RWPE1 (cell line): ENCODE measurements at regions not wholly inside any gene's neighbourhood (a gene's known extent, or its start where the extent isn't known, plus 50 kb on each side); places are given as distances from the start of the nearest gene placed in this dataset.

Experiments used
- CTCF ChIA-PET: fragments of 350-600 bp; sonication (Branson Sonifier 250); formaldehyde crosslinking; extraction: SDS; loops from one replicate; lab custom pipeline; 2021; lab: Yijun Ruan, JAX
- POLR2A ChIA-PET: fragments of 400-600 bp; formaldehyde crosslinking; extraction: SDS; loops from one replicate; lab custom pipeline; 2020; ENCODE audit warnings: antibody characterized with exemption; ENCODE audit not compliant: low non-redundant PET; lab: Yijun Ruan, JAX
- DNase-seq: peaks from one replicate; pipeline ENCODE4 v3.0.0; 2012; ENCODE audit warnings: low spot score
- H3K27ac ChIP-seq: fragments of 450-650 bp; 2 replicates; pipeline ENCODE4 v1.5.1; 2017
- TF ChIP-seq, protein P1 (sequence below): fragments of 450-650 bp; conservative IDR thresholded peaks from 2 replicates; pipeline ENCODE4 v1.5.1; 2017; ENCODE audit warnings: low read depth, mild to moderate bottlenecking

DNA sequence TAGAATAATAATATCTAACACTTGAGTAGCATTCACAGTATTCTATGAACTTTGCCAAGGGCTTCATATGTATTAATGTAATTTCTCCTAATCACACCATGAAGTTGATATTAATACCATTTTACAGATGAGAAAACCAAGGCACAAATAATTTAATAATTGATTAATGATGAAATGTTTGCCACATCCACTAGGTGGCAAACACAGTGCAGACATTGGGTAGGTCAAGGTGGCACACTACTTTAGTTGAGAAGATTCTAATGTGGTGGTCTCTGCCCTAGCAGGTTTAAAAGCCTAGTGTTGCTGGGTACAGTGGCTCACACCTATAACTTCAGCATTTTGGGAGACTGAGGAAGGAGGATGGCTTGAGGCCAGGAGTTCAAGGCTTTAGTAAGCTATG lies 412.4 kb downstream of the SUCLA2 start:
- H3K27ac ChIP-seq: no peak overlapping the region
- ChIA-PET POLR2A (no interaction called here), CTCF (interaction anchor here (0.7 kb wide), 1 partner anchor 313 kb away, joined by 4 read pairs; no protein-coding TSS in a partner anchor)
- no peak for DNase-seq
- TF ChIP-seq, protein P1, sequence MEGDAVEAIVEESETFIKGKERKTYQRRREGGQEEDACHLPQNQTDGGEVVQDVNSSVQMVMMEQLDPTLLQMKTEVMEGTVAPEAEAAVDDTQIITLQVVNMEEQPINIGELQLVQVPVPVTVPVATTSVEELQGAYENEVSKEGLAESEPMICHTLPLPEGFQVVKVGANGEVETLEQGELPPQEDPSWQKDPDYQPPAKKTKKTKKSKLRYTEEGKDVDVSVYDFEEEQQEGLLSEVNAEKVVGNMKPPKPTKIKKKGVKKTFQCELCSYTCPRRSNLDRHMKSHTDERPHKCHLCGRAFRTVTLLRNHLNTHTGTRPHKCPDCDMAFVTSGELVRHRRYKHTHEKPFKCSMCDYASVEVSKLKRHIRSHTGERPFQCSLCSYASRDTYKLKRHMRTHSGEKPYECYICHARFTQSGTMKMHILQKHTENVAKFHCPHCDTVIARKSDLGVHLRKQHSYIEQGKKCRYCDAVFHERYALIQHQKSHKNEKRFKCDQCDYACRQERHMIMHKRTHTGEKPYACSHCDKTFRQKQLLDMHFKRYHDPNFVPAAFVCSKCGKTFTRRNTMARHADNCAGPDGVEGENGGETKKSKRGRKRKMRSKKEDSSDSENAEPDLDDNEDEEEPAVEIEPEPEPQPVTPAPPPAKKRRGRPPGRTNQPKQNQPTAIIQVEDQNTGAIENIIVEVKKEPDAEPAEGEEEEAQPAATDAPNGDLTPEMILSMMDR: no peak

DNA sequence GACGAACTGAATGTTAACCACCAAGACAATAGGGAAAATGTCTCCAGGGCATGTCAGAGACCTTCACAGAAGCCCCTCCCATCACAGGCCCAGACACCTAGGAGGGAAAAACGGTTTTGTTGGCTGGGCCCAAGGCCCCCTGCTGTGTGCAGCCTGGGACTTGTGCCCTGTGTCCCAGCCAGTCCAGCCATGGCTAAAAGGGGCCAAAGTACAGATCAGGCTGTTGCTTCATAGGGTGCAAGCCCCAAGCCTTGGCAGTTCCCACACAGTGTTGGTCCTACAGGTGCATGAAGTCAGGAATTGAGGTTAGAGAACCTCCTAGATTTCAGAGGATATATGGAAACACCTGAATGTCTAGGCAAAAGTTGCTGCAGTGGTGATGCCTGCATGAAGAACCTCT lies 428.7 kb downstream of the SUCLA2 start:
- no peak overlapping the region for H3K27ac ChIP-seq
- ChIA-PET POLR2A (no interaction called here), CTCF (interaction anchor here (0.6 kb wide), 1 partner anchor 598 kb away, joined by 5 read pairs; no protein-coding TSS in a partner anchor)
- no peak for DNase-seq
- TF ChIP-seq, protein P1: no peak

DNA sequence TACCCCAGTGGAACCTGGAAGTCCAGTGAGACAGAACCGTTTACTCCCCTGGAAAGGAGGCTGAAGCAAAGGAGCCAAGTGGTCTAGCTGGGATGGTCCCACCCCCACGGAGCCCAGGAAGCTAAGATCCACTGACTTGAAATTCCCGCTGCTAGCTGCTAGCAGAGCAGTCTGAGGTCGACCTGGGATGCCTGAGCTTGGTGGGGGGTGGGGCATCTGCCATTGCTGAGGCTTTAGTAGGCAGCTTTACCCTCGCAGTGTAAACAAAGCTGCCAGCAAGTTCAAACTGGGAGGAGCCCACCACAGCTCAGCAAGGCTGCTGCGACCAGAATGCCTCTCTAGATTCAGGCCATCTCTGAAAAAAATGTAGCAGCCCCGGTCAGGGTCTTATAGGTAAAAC lies 437.0 kb downstream of the SUCLA2 start:
- H3K27ac ChIP-seq: no peak overlapping the region
- DNase-seq: no peak
- TF ChIP-seq, protein P1: no peak
- ChIA-PET POLR2A (no interaction called here), CTCF (interaction anchor here (1.2 kb wide), 1 partner anchor 10 kb away, joined by 4 read pairs; no protein-coding TSS in a partner anchor)

DNA sequence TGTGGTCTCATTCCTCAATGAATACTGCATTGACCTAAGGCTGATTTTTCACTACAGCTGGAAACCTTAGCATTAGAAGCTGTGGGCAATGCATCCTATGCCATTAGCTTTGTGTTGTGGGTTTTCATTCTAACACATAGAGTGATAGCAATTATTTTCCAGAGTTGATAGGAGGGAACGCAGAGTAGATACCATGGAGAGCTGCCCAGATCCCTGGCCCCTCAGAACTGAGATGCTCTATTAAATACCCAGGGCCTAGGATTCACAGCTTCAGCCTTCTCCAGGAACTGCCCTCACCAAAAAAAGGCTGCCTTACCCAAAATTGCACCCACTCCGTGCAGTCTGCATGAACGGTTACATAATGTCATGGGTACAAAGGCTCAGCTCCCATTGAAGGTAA lies 444.4 kb downstream of the SUCLA2 start:
- TF ChIP-seq, protein P1: no peak
- no peak overlapping the region for H3K27ac ChIP-seq
- CTCF ChIA-PET: interaction anchor here (0.6 kb wide), 1 partner anchor 20 kb away, joined by 4 read pairs; no protein-coding TSS in a partner anchor
- no peak for DNase-seq
- POLR2A ChIA-PET: no interaction called here

DNA sequence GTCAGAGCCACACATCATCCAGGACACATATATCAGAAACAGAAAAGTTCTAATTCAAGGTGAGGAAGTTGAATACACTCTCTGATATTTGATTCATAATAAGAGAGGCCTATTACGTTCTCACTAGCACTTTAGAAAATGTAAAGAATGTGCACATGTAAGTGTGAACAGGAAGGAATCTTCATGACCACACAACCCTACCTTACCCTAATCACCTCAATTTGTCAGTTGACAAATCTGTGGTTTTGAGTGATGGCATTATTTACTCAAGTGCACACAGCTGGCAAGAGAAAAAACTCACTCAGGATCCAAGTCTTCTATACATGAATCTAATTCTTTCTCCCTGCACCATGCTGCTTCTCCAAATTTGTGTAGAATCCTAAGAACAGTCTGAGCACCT lies 445.8 kb downstream of the SUCLA2 start:
- POLR2A ChIA-PET: no interaction called here
- peak; percentile 12 for DNase-seq
- TF ChIP-seq, protein P1: no peak
- no peak overlapping the region for H3K27ac ChIP-seq
- CTCF ChIA-PET: no interaction called here

DNA sequence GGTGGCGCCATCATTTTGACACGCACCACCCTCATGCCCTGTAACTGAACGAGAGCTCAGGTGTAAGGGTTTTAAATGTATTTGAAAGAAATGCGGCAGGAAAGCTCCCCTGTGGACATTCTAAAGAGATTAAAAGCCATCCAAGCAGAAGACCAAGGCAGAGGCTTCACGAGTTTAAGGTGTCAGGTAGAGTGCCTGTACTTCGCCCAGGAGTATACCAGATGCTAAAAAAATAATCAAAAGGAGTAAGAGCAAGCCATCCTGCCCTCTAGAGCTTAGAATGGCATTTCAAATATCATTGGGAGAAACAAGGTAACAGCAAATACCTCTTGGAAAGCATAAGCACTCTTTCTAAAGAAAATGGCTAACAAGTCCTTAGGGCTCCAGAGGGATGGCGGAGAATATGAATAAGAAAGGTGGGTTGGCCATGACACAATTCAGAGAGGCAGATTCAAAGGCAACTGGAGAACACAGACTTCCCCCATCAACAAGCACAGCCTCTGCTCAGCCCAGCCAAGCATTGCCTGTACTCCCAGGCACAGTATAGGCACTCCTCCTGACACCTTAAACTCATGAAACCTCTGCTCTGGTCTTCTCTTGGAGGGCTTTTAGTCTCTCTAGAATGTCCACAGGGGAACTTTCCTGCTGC lies 447.6 kb downstream of the SUCLA2 start:
- POLR2A ChIA-PET: no interaction called here
- TF ChIP-seq, protein P1: no peak
- CTCF ChIA-PET: interaction anchor here (0.6 kb wide), 1 partner anchor 501 kb away, joined by 4 read pairs; no protein-coding TSS in a partner anchor

More for the DNA sequence above, 447.6 kb downstream of the SUCLA2 start:
- no peak overlapping the region for H3K27ac ChIP-seq
- DNase-seq: no peak
